Spleen (tissue), 11 donors: ENCODE measurements at regions not wholly inside any gene's neighbourhood (a gene's known extent, or its start where the extent isn't known, plus 50 kb on each side); places are given as distances from the start of the nearest gene placed in this dataset.

ENCODE experiments used
- DNase-seq: peaks from one replicate; pipeline ENCODE4 v3.0.0-alpha.2; 2020
- H3K27ac ChIP-seq, 8 donors: fragments of 200-600 bp; sonication (generic) in 7 of 8; 1 replicate in 4 of 8; 2 replicates in 4 of 8; pipeline versions ENCODE4 v1.5.0 to v1.8.0; 2016 to 2021; ENCODE audit warnings: inconsistent platforms in 4 of 8, mild to moderate bottlenecking in 4 of 8, moderate library complexity in 1 of 8
- H3K27me3 ChIP-seq, 7 donors: fragments of 200-600 bp; sonication (generic) in 6 of 7; replicated peaks in 1 of 7; 1 replicate in 4 of 7; 2 replicates in 3 of 7; pipeline versions ENCODE4 v1.5.0 to v1.8.0; 2016 to 2021; ENCODE audit warnings: inconsistent platforms in 3 of 7, mild to moderate bottlenecking in 1 of 7
- H3K36me3 ChIP-seq, 6 donors: fragments of 200-600 bp; sonication (generic) in 5 of 6; 1 replicate in 4 of 6; 2 replicates in 2 of 6; pipeline versions ENCODE4 v1.5.0 to v1.8.0; 2016 to 2021; ENCODE audit warnings: inconsistent platforms in 2 of 6
- H3K4me1 ChIP-seq, 6 donors: fragments of 200-600 bp; sonication (generic) in 5 of 6; 1 replicate in 3 of 6; 2 replicates in 3 of 6; pipeline versions ENCODE4 v1.5.0 to v1.8.0; 2016 to 2021; ENCODE audit warnings: inconsistent platforms in 3 of 6
- H3K4me3 ChIP-seq, 8 donors: fragments of 200-600 bp; sonication (generic) in 7 of 8; 1 replicate in 4 of 8; 2 replicates in 4 of 8; pipeline versions ENCODE4 v1.5.0 to v1.8.0; 2016 to 2021; ENCODE audit warnings: inconsistent platforms in 4 of 8, mild to moderate bottlenecking in 4 of 8, moderate library complexity in 2 of 8
- H3K9me3 ChIP-seq, 8 donors: fragments of 200-600 bp; sonication (generic) in 7 of 8; 1 replicate in 4 of 8; 2 replicates in 4 of 8; pipeline versions ENCODE4 v1.5.0 to v1.8.0; 2016 to 2021; ENCODE audit warnings: inconsistent platforms in 4 of 8
- POLR2A ChIP-seq, 3 donors: fragments of 450-650 bp; IDR thresholded peaks; one replicate each; pipeline ENCODE4 v1.5.1; 2017; ENCODE audit warnings: antibody characterized with exemption in 3 of 3, mild to moderate bottlenecking in 1 of 3
- POLR2AphosphoS5 ChIP-seq, 3 donors: sonication (generic); formaldehyde crosslinking; IDR thresholded peaks; one replicate each; pipeline ENCODE4 v1.5.1; 2017; ENCODE audit warnings: antibody characterized with exemption in 3 of 3
- WGBS, 5 donors: extraction: QIAGEN DNeasy Blood & Tissue Kit in 3 of 5; methylation state at CpG; one replicate each; pipeline versions ENCODE4 v1.1.5 to v1.1.7; 2013 to 2018; 5-methylcytosine and 5-hydroxymethylcytosine counted together
- intact Hi-C: fragments of 100-400 bp; cut with DNase I; formaldehyde crosslinking; loops from one replicate; pipeline ENCODE4 v1.15.0; 2023; ENCODE audit warnings: low total_unique reads
- TF ChIP-seq, protein P1 (sequence below), 11 experiments: fragments of 200-600 bp in 7 of 11; fragments of 450-650 bp in 4 of 11; sonication (generic) in 4 of 11; IDR thresholded peaks in 8 of 11; conservative IDR thresholded peaks in 3 of 11; 1 replicate in 7 of 11; 2 replicates in 4 of 11; pipeline versions ENCODE4 v1.4.0 to v1.8.0; 2016 to 2021; ENCODE audit warnings: antibody characterized with exemption in 11 of 11, inconsistent platforms in 4 of 11, mild to moderate bottlenecking in 1 of 11
- donor health status: healthy with polysubstance abuse.
- donor health status: DM: no; HTN: no; CAD: no; lungs with moderate emphysema.
- donor health status: DM: no; HTN: no; CAD: no.
- donor health status: Bipolar disorder and iron deficiency.
- donor health status: healthy.
- donor health status: DM: no; HTN: no; CAD: no.
- donor health status: DM: yes; HTN: yes; CAD: no.

DNA sequence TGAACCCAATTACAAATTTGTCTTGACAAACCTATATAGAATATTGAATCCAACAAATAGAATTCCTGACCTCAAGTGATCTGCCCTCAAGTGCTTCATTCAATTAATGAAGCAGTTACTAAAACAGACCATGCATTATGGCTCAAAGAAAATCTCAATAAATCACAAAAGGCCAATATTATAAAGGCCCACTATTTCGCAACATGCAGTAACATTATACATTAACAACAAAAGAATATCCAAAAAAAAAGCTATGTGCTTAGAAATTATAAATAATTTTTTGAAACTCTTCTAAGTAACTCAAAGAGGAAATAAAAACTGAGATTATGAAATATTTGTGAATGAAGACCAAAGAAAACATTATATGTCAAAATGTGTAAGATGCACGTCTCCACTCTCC is 177.7 kb downstream of the ZNF674 start:
- H3K4me1 ChIP-seq, result no peaks in the 10 kb centered on the region
- H3K36me3 ChIP-seq, result no peaks in the 10 kb centered on the region
- no peak overlapping the region for H3K4me3 ChIP-seq
- no peaks in the 10 kb centered on the region for H3K9me3 ChIP-seq
- TF ChIP-seq, protein P1, sequence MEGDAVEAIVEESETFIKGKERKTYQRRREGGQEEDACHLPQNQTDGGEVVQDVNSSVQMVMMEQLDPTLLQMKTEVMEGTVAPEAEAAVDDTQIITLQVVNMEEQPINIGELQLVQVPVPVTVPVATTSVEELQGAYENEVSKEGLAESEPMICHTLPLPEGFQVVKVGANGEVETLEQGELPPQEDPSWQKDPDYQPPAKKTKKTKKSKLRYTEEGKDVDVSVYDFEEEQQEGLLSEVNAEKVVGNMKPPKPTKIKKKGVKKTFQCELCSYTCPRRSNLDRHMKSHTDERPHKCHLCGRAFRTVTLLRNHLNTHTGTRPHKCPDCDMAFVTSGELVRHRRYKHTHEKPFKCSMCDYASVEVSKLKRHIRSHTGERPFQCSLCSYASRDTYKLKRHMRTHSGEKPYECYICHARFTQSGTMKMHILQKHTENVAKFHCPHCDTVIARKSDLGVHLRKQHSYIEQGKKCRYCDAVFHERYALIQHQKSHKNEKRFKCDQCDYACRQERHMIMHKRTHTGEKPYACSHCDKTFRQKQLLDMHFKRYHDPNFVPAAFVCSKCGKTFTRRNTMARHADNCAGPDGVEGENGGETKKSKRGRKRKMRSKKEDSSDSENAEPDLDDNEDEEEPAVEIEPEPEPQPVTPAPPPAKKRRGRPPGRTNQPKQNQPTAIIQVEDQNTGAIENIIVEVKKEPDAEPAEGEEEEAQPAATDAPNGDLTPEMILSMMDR (IDR thresholded peaks at IDR 0.05 in 8 of 11, conservative IDR thresholded peaks at IDR 0.05 in 3 of 11), result no peak
- TF ChIP-seq POLR2A (IDR thresholded peaks at IDR 0.05) (no peak), POLR2AphosphoS5 (IDR thresholded peaks at IDR 0.05) (no peak)
- peaks cover 0 to 4% (median 0%) of the 10 kb centered on the region in 7 donors for H3K27me3 ChIP-seq
- 84 to 93% (median 91%) methylated on average over 2 of the region's 2 CpGs for whole genome bisulfite sequencing, 5 donors
- no peak for DNase-seq
- H3K27ac ChIP-seq, result no peak overlapping the region
- intact Hi-C loops, result no loop called here

DNA sequence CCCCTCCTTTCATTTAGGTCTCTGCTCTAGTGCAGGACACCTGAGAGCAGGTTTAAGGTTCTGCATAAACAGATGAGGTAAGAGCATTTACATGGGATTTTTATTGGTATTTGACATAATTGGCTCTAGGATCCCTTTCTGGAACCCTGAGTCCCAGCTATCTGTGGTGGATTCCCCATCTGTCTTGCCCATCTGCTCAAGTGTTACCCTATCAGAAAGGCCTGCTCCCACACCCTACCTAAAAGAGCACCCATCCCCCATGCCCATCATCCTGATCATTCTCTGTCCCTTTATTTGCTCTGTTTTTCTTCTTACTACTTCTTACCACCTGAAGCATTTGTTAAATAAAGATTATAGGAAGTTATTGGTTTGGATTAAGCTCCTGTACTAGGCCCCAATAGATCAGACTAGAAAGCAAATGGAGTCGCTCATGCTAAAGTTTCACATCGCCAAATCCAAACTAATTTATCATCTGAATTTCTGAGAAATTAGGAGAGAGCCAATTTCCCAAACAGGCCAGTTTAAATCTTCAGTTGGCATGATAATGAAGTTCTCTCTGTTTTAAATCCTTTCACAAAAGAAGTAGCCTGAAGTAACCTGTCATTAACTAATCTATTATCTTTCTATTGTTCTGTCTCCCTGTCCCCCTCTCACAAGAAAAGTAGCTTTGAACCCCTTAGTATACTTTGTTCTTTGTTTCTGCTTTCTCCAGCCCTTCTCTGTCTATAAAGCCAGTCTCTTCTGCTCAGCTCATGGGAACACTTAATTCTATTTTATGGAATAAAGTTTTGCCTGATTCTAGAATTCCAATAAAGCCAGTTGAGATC is 178.6 kb downstream of the ZNF674 start:
- 83 to 100% (median 93%) methylated on average over 2 of the region's 2 CpGs for WGBS, 5 donors
- no peaks in the 10 kb centered on the region for H3K4me1 ChIP-seq
- no peak overlapping the region for H3K27ac ChIP-seq
- no peak for DNase-seq
- H3K4me3 ChIP-seq, result no peak overlapping the region
- H3K36me3 ChIP-seq, result no peaks in the 10 kb centered on the region
- no peak for TF ChIP-seq POLR2AphosphoS5 (IDR thresholded peaks at IDR 0.05)
- TF ChIP-seq, protein P1 (IDR thresholded peaks at IDR 0.05 in 8 of 11, conservative IDR thresholded peaks at IDR 0.05 in 3 of 11), result no peak
- no peak for TF ChIP-seq POLR2A (IDR thresholded peaks at IDR 0.05)
- H3K9me3 ChIP-seq, result no peaks in the 10 kb centered on the region
- intact Hi-C loops, result no loop called here
- peaks cover 0 to 6% (median 0%) of the 10 kb centered on the region in 7 donors for H3K27me3 ChIP-seq

DNA sequence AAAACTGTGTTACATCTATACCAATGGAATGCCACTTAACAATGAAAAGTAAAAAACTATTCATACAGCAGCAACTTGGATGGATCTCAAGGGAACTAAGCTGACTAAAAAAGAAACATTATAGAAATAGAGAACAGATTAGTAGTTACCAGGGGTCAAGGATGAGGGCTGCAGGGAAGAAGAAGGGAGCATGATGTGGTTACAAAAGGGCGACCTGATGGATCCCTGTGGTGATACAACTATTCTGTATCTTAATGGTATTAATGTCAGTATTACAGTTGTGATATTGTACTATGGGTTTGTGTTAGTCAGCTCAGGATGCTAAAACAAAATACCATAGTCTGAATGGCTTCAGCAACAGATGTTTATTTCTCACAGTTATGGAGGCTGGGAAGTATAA is 190.7 kb downstream of the ZNF674 start:
- no peak for DNase-seq
- Histone ChIP-seq H3K36me3 (no peaks in the 10 kb centered on the region), H3K27ac (no peak overlapping the region), H3K4me1 (no peaks in the 10 kb centered on the region), H3K4me3 (no peak overlapping the region), H3K27me3 (no peaks in the 10 kb centered on the region), H3K9me3 (peaks cover 0 to 14% (median 3%) of the 10 kb centered on the region in 8 donors)
- TF ChIP-seq POLR2AphosphoS5 (IDR thresholded peaks at IDR 0.05), result no peak
- TF ChIP-seq POLR2A (IDR thresholded peaks at IDR 0.05), result no peak
- TF ChIP-seq, protein P1 (IDR thresholded peaks at IDR 0.05 in 8 of 11, conservative IDR thresholded peaks at IDR 0.05 in 3 of 11), result no peak
- intact Hi-C loops, result no loop called here
- WGBS, 5 donors, result 59 to 88% (median 81%) methylated on average over 1 of the region's 1 CpG

DNA sequence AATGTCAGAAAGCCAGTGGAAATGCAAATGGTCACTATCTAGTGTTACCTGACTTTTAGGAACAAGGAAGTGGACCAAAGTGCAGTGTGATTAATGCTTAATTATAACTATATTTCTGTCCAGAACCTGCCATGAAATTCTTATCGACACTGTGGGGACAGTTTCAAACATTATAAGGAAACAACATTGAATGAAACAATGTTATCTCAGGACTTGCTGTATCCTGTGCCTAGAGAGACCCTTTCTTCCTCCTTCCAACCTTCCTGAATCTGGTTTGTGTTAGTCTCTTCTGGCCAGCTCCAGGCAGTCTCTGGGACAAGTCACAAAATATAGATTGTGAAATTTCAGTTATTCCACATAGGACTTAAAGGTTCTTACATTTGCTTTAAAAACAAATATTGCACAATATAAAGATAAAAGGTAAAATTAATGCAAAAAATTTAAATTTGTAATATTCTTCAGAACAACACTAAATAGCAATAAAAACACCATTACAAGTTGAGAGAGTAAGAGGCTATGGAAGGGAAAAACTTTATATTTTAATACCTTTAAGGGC is 203.4 kb downstream of the ZNF674 start:
- Histone ChIP-seq H3K27me3 (peaks cover 0 to 12% (median 0%) of the 10 kb centered on the region in 7 donors), H3K4me1 (no peaks in the 10 kb centered on the region), H3K36me3 (no peaks in the 10 kb centered on the region), H3K9me3 (peaks cover 0 to under 1% (median 0%) of the 10 kb centered on the region in 8 donors), H3K4me3 (no peak overlapping the region), H3K27ac (no peak overlapping the region)
- WGBS, 5 donors, result 25 to 40% (median 36%) methylated on average over 1 of the region's 1 CpG
- intact Hi-C loops, result no loop called here
- TF ChIP-seq POLR2A (IDR thresholded peaks at IDR 0.05) (no peak), POLR2AphosphoS5 (IDR thresholded peaks at IDR 0.05) (no peak)
- TF ChIP-seq, protein P1 (IDR thresholded peaks at IDR 0.05 in 8 of 11, conservative IDR thresholded peaks at IDR 0.05 in 3 of 11), result no peak
- no peak for DNase-seq
